IPS-NIHi11 (cell line): ENCODE measurements at regions not wholly inside any gene's neighbourhood (a gene's known extent, or its start where the extent isn't known, plus 50 kb on each side); places are given as distances from the start of the nearest gene placed in this dataset.
"Not testable (repeated sequence)": the region's sequence is repeated elsewhere in the genome, so short reads cannot be mapped to it uniquely, and the experiment has no call there.

Experiments used
- DNase-seq: peaks from one replicate; pipeline ENCODE4 v3.0.0; 2012; ENCODE audit warnings: mixed read lengths, low spot score

GRCh38 chr14:30305346-30305745, 253.6 kb upstream of the G2E3 start:
- no peak for DNase-seq

- DNase-seq = no peak
Observed at GRCh38 chr14:30309405-30309804, 249.6 kb upstream of the G2E3 start.

- DNase-seq = no peak
Observed at GRCh38 chr14:30312214-30312613, 246.7 kb upstream of the G2E3 start.

GRCh38 chr14:30317729-30318128, 241.2 kb upstream of the G2E3 start:
- no peak for DNase-seq

GRCh38 chr14:30322819-30323218, 236.1 kb upstream of the G2E3 start:
- DNase-seq = no peak

- DNase-seq = no peak
Observed at GRCh38 chr14:30330033-30330432, 228.9 kb upstream of the G2E3 start.

GRCh38 chr14:30330445-30330844, 228.5 kb upstream of the G2E3 start:
- DNase-seq = no peak

- no peak for DNase-seq
Observed at GRCh38 chr14:30331030-30331429, 227.9 kb upstream of the G2E3 start.

GRCh38 chr14:30332374-30332773, 226.6 kb upstream of the G2E3 start:
- no peak for DNase-seq

GRCh38 chr14:30333934-30334333, 225.0 kb upstream of the G2E3 start:
- no peak for DNase-seq

- no peak for DNase-seq
Observed at GRCh38 chr14:30337456-30337855, 221.5 kb upstream of the G2E3 start.

GRCh38 chr14:30339311-30339901, 219.6 kb upstream of the G2E3 start:
- DNase-seq = no peak

GRCh38 chr14:30340495-30340894, 218.5 kb upstream of the G2E3 start:
- DNase-seq = no peak

GRCh38 chr14:30345511-30345910, 213.4 kb upstream of the G2E3 start:
- no peak for DNase-seq

GRCh38 chr14:30348445-30348844, 210.5 kb upstream of the G2E3 start:
- no peak for DNase-seq

GRCh38 chr14:30349520-30349919, 209.4 kb upstream of the G2E3 start:
- DNase-seq = no peak

GRCh38 chr14:30354439-30354838, 204.5 kb upstream of the G2E3 start:
- DNase-seq = no peak

GRCh38 chr14:30355431-30355913, 203.5 kb upstream of the G2E3 start:
- no peak for DNase-seq

GRCh38 chr14:30356438-30357202, 202.3 kb upstream of the G2E3 start:
- DNase-seq = no peak

- no peak for DNase-seq
Observed at GRCh38 chr14:30357791-30358190, 201.2 kb upstream of the G2E3 start.

- no peak for DNase-seq
Observed at GRCh38 chr14:30362369-30363218, 196.4 kb upstream of the G2E3 start.

GRCh38 chr14:30363219-30363880, 195.6 kb upstream of the G2E3 start:
- not testable (repeated sequence) for DNase-seq
